ENCODE measurements at regions not wholly inside any gene's neighbourhood (a gene's known extent, or its start where the extent isn't known, plus 50 kb on each side); places are given as distances from the start of the nearest gene placed in this dataset.

- TF ChIP-seq POLR2A (IDR thresholded peaks at IDR 0.05; ENCODE audit: low read depth) (no peak), EP300 (IDR thresholded peaks at IDR 0.05) (no peak)
These were observed 140.8 kb upstream of the ZBED5 start for GRCh38 chr11:10998674-10999073.

Measured in esophagus muscularis mucosa (tissue), 2 donors.